ENCODE measurements at regions not wholly inside any gene's neighbourhood (a gene's known extent, or its start where the extent isn't known, plus 50 kb on each side); places are given as distances from the start of the nearest gene placed in this dataset.

GRCh38 chr5:113703266-113703665 is 189.8 kb downstream of the YTHDC2 start:
- TF ChIP-seq CTCF (IDR thresholded peaks at IDR 0.05) (no peak), EZH2 (IDR thresholded peaks at IDR 0.05; ENCODE audit: borderline replicate concordance, insufficient read depth, low read depth, low read length, poor library complexity, severe bottlenecking) (no peak)

Measured in B cell (primary cell).